ENCODE measurements at regions not wholly inside any gene's neighbourhood (a gene's known extent, or its start where the extent isn't known, plus 50 kb on each side); places are given as distances from the start of the nearest gene placed in this dataset.

- no peak for DNase-seq
Observed at GRCh38 chr21:28266061-28266460, 726.6 kb downstream of the LTN1 start.

- DNase-seq = no peak
Observed at GRCh38 chr21:28263974-28264373, 728.7 kb downstream of the LTN1 start.

GRCh38 chr21:28261298-28261697 is 731.4 kb downstream of the LTN1 start:
- no peak for DNase-seq

- DNase-seq = no peak
Observed at GRCh38 chr21:28257276-28257675, 735.4 kb downstream of the LTN1 start.

- no peak for DNase-seq
Observed at GRCh38 chr21:28256837-28257236, 735.8 kb downstream of the LTN1 start.

GRCh38 chr21:28256420-28256831 is 736.3 kb downstream of the LTN1 start:
- no peak for DNase-seq

- no peak for DNase-seq
Observed at GRCh38 chr21:28253961-28254360, 738.7 kb downstream of the LTN1 start.

- no peak for DNase-seq
Observed at GRCh38 chr21:28253338-28253737, 739.3 kb downstream of the LTN1 start.

GRCh38 chr21:28252928-28253327 is 739.7 kb downstream of the LTN1 start:
- no peak for DNase-seq

GRCh38 chr21:28250946-28251345 is 741.7 kb downstream of the LTN1 start:
- no peak for DNase-seq

- no peak for DNase-seq
Observed at GRCh38 chr21:28247454-28248020, 745.1 kb downstream of the LTN1 start.

GRCh38 chr21:28240586-28240985 is 752.1 kb downstream of the LTN1 start:
- no peak for DNase-seq

GRCh38 chr21:28239340-28239739 is 753.3 kb downstream of the LTN1 start:
- no peak for DNase-seq

- DNase-seq = no peak
Observed at GRCh38 chr21:28237661-28238060, 755.0 kb downstream of the LTN1 start.

- DNase-seq = no peak
Observed at GRCh38 chr21:28235169-28235895, 757.3 kb downstream of the LTN1 start.

- no peak for DNase-seq
Observed at GRCh38 chr21:28234326-28234725, 758.4 kb downstream of the LTN1 start.

- DNase-seq = no peak
Observed at GRCh38 chr21:28233536-28234220, 759.0 kb downstream of the LTN1 start.

- DNase-seq = no peak
Observed at GRCh38 chr21:28230559-28230958, 762.1 kb downstream of the LTN1 start.

GRCh38 chr21:28229814-28230213 is 762.9 kb downstream of the LTN1 start:
- no peak for DNase-seq

GRCh38 chr21:28228636-28228995 is 764.1 kb downstream of the LTN1 start:
- no peak for DNase-seq

GRCh38 chr21:28227881-28228635 is 764.6 kb downstream of the LTN1 start:
- DNase-seq = no peak

- no peak for DNase-seq
Observed at GRCh38 chr21:28226563-28226962, 766.1 kb downstream of the LTN1 start.

- no peak for DNase-seq
Observed at GRCh38 chr21:28224191-28224726, 768.4 kb downstream of the LTN1 start.

All from SHP77 (cell line).